Neural progenitor cell (in vitro differentiated cells): ENCODE measurements at regions not wholly inside any gene's neighbourhood (a gene's known extent, or its start where the extent isn't known, plus 50 kb on each side); places are given as distances from the start of the nearest gene placed in this dataset.

ENCODE experiments used
- DNase-seq: peaks from one replicate; pipeline ENCODE4 v3.0.0-alpha.2; 2016; ENCODE audit warnings: low spot score
- H2AFZ ChIP-seq: fragments of 200-600 bp; sonication (generic); replicated peaks from 2 replicates; pipeline ENCODE4 v1.6.1; 2016; ENCODE audit warnings: antibody characterized with exemption
- H3F3A ChIP-seq: fragments of 200-600 bp; sonication (generic); 2 replicates; pipeline ENCODE4 v1.6.1; 2016; ENCODE audit warnings: antibody characterized with exemption, low read depth
- H3K27ac ChIP-seq: fragments of 200-600 bp; sonication (generic); 2 replicates; pipeline ENCODE4 v1.5.1; 2016; ENCODE audit warnings: mild to moderate bottlenecking
- H3K27me3 ChIP-seq: fragments of 200-600 bp; sonication (generic); 2 replicates; pipeline ENCODE4 v1.6.1; 2016; ENCODE audit warnings: mild to moderate bottlenecking, moderate library complexity
- H3K36me3 ChIP-seq: fragments of 200-600 bp; sonication (generic); 2 replicates; pipeline ENCODE4 v1.5.1; 2016
- H3K4me1 ChIP-seq: fragments of 200-600 bp; sonication (generic); 2 replicates; pipeline ENCODE4 v1.6.1; 2016; ENCODE audit warnings: mixed run types
- H3K4me2 ChIP-seq: fragments of 200-600 bp; sonication (generic); 2 replicates; pipeline ENCODE4 v1.6.1; 2016
- H3K4me3 ChIP-seq: fragments of 200-600 bp; sonication (generic); 2 replicates; pipeline ENCODE4 v1.5.1; 2016
- H3K79me2 ChIP-seq: fragments of 200-600 bp; sonication (generic); 2 replicates; pipeline ENCODE4 v1.6.1; 2016; ENCODE audit warnings: low read depth
- H3K9ac ChIP-seq: fragments of 200-600 bp; sonication (generic); 2 replicates; pipeline ENCODE4 v1.6.1; 2016
- H3K9me3 ChIP-seq: fragments of 200-600 bp; sonication (generic); 2 replicates; pipeline ENCODE4 v1.5.1; 2016; ENCODE audit warnings: low read depth
- H4K20me1 ChIP-seq: fragments of 200-600 bp; sonication (generic); 2 replicates; pipeline ENCODE4 v1.6.1; 2016; ENCODE audit warnings: low read depth
- H3K27ac Mint-ChIP-seq: 3 replicates; pipeline ENCODE4 v1.8.0; 2021; ENCODE audit warnings: mixed read lengths
- H3K27me3 Mint-ChIP-seq: 2 replicates; pipeline ENCODE4 v1.8.0; 2022; ENCODE audit warnings: low read depth, mild to moderate bottlenecking, inconsistent platforms, moderate library complexity, mixed read lengths; ENCODE audit not compliant: insufficient read depth
- H3K36me3 Mint-ChIP-seq: 3 replicates; pipeline ENCODE4 v1.8.0; 2021; ENCODE audit warnings: mixed read lengths
- H3K4me1 Mint-ChIP-seq: 3 replicates; pipeline ENCODE4 v1.8.0; 2021; ENCODE audit warnings: mixed read lengths
- H3K4me3 Mint-ChIP-seq: 3 replicates; pipeline ENCODE4 v1.8.0; 2021; ENCODE audit warnings: mild to moderate bottlenecking, moderate library complexity, mixed read lengths
- H3K9me3 Mint-ChIP-seq: 3 replicates; pipeline ENCODE4 v1.8.0; 2020; ENCODE audit warnings: mixed read lengths
- EZH2 ChIP-seq: fragments of 200-600 bp; sonication (generic); IDR thresholded peaks from 2 replicates; pipeline ENCODE4 v1.6.1; 2017; ENCODE audit warnings: antibody characterized with exemption, mild to moderate bottlenecking, moderate library complexity
- EZH2phosphoT487 ChIP-seq: fragments of 200-600 bp; sonication (generic); IDR thresholded peaks from 2 replicates; pipeline ENCODE4 v1.6.1; 2017; ENCODE audit warnings: antibody characterized with exemption
- TF ChIP-seq, protein P1 (sequence below): fragments of 200-600 bp; sonication (generic); IDR thresholded peaks from 2 replicates; pipeline ENCODE4 v1.5.1; 2017; ENCODE audit warnings: antibody characterized with exemption, mild to moderate bottlenecking

GRCh38 chrX:145524931-145525330, 277.6 kb downstream of the SPANXN1 start:
- H3K4me1 ChIP-seq: no peaks in the 10 kb centered on the region
- no peaks in the 10 kb centered on the region for H4K20me1 ChIP-seq
- no peaks in the 10 kb centered on the region for H3K27me3 ChIP-seq
- H3F3A ChIP-seq: no peaks in the 10 kb centered on the region
- no peak overlapping the region for H3K4me2 ChIP-seq
- H3K27ac ChIP-seq: no peak overlapping the region
- no peak overlapping the region for H2AFZ ChIP-seq
- TF ChIP-seq EZH2phosphoT487 (no peak), EZH2 (no peak)
- TF ChIP-seq, protein P1, sequence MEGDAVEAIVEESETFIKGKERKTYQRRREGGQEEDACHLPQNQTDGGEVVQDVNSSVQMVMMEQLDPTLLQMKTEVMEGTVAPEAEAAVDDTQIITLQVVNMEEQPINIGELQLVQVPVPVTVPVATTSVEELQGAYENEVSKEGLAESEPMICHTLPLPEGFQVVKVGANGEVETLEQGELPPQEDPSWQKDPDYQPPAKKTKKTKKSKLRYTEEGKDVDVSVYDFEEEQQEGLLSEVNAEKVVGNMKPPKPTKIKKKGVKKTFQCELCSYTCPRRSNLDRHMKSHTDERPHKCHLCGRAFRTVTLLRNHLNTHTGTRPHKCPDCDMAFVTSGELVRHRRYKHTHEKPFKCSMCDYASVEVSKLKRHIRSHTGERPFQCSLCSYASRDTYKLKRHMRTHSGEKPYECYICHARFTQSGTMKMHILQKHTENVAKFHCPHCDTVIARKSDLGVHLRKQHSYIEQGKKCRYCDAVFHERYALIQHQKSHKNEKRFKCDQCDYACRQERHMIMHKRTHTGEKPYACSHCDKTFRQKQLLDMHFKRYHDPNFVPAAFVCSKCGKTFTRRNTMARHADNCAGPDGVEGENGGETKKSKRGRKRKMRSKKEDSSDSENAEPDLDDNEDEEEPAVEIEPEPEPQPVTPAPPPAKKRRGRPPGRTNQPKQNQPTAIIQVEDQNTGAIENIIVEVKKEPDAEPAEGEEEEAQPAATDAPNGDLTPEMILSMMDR: no peak
- Mint-ChIP-seq H3K36me3 (no peaks in the 10 kb centered on the region), H3K4me3 (no peak overlapping the region), H3K9me3 (peaks cover 7% of the 10 kb centered on the region), H3K4me1 (no peaks in the 10 kb centered on the region), H3K27ac (no peak overlapping the region), H3K27me3 (no peaks in the 10 kb centered on the region)
- H3K36me3 ChIP-seq: no peaks in the 10 kb centered on the region
- no peak overlapping the region for H3K9ac ChIP-seq
- no peaks in the 10 kb centered on the region for H3K9me3 ChIP-seq
- no peak overlapping the region for H3K4me3 ChIP-seq
- DNase-seq: no peak
- no peaks in the 10 kb centered on the region for H3K79me2 ChIP-seq

- Histone ChIP-seq H3K27ac (no peak overlapping the region), H3F3A (no peaks in the 10 kb centered on the region), H4K20me1 (no peaks in the 10 kb centered on the region), H3K4me1 (no peaks in the 10 kb centered on the region), H3K9ac (no peak overlapping the region), H3K9me3 (no peaks in the 10 kb centered on the region), H3K36me3 (no peaks in the 10 kb centered on the region), H2AFZ (no peak overlapping the region), H3K79me2 (no peaks in the 10 kb centered on the region), H3K4me2 (peak overlapping the region; percentile 16), H3K27me3 (no peaks in the 10 kb centered on the region), H3K4me3 (no peak overlapping the region)
- Mint-ChIP-seq H3K36me3 (no peaks in the 10 kb centered on the region), H3K4me3 (no peak overlapping the region), H3K4me1 (peaks cover 12% of the 10 kb centered on the region), H3K27me3 (peaks cover 2% of the 10 kb centered on the region), H3K9me3 (peaks cover 18% of the 10 kb centered on the region), H3K27ac (no peak overlapping the region)
- TF ChIP-seq, protein P1: peak; percentile 6
- no peak for TF ChIP-seq EZH2
- no peak for DNase-seq
These were observed 285.0 kb downstream of the SPANXN1 start for GRCh38 chrX:145532176-145532780.

- no peak for DNase-seq
- H3K36me3 ChIP-seq: no peaks in the 10 kb centered on the region
- H2AFZ ChIP-seq: no peak overlapping the region
- no peaks in the 10 kb centered on the region for H3K4me1 ChIP-seq
- peaks cover 12% of the 10 kb centered on the region for H3K4me1 Mint-ChIP-seq
- H3K9ac ChIP-seq: no peak overlapping the region
- no peaks in the 10 kb centered on the region for H3K9me3 ChIP-seq
- peaks cover 2% of the 10 kb centered on the region for H3K27me3 Mint-ChIP-seq
- H3K36me3 Mint-ChIP-seq: no peaks in the 10 kb centered on the region
- no peak overlapping the region for H3K27ac ChIP-seq
- H3F3A ChIP-seq: no peaks in the 10 kb centered on the region
- H3K9me3 Mint-ChIP-seq: peaks cover 14% of the 10 kb centered on the region
- no peaks in the 10 kb centered on the region for H3K27me3 ChIP-seq
- no peak overlapping the region for H3K4me3 ChIP-seq
- no peak overlapping the region for H3K27ac Mint-ChIP-seq
- no peak overlapping the region for H3K4me2 ChIP-seq
- no peaks in the 10 kb centered on the region for H3K79me2 ChIP-seq
- H4K20me1 ChIP-seq: no peaks in the 10 kb centered on the region
- no peak overlapping the region for H3K4me3 Mint-ChIP-seq
- no peak for TF ChIP-seq EZH2
- TF ChIP-seq, protein P1: no peak
- TF ChIP-seq EZH2phosphoT487: no peak
These were observed 284.1 kb upstream of the SLITRK2 start for GRCh38 chrX:145533534-145533933.
